Stomach (tissue), 4 donors: ENCODE measurements at regions not wholly inside any gene's neighbourhood (a gene's known extent, or its start where the extent isn't known, plus 50 kb on each side); places are given as distances from the start of the nearest gene placed in this dataset.

ENCODE experiments used
- EP300 ChIP-seq: sonication (generic); formaldehyde crosslinking; IDR thresholded peaks from one replicate; pipeline ENCODE4 v1.6.1; 2017; ENCODE audit warnings: antibody characterized with exemption
- POLR2A ChIP-seq, 4 donors: fragments of 450-650 bp; IDR thresholded peaks; one replicate each; pipeline ENCODE4 v1.6.1; 2016; ENCODE audit warnings: antibody characterized with exemption in 4 of 4, control low read depth in 2 of 4, mild to moderate bottlenecking in 1 of 4, moderate library complexity in 1 of 4
- POLR2AphosphoS5 ChIP-seq, 3 donors: sonication (generic); formaldehyde crosslinking; IDR thresholded peaks; one replicate each; pipeline ENCODE4 v1.6.1; 2016; ENCODE audit warnings: antibody characterized with exemption in 3 of 3
- TF ChIP-seq, protein P1 (sequence below), 7 experiments: fragments of 450-650 bp in 4 of 7; fragments of 200-600 bp in 3 of 7; sonication (generic) in 3 of 7; IDR thresholded peaks; one replicate each; pipeline ENCODE4 v1.5.1; 2016 to 2019; ENCODE audit warnings: antibody characterized with exemption in 7 of 7, control low read depth in 2 of 7, mild to moderate bottlenecking in 1 of 7

DNA sequence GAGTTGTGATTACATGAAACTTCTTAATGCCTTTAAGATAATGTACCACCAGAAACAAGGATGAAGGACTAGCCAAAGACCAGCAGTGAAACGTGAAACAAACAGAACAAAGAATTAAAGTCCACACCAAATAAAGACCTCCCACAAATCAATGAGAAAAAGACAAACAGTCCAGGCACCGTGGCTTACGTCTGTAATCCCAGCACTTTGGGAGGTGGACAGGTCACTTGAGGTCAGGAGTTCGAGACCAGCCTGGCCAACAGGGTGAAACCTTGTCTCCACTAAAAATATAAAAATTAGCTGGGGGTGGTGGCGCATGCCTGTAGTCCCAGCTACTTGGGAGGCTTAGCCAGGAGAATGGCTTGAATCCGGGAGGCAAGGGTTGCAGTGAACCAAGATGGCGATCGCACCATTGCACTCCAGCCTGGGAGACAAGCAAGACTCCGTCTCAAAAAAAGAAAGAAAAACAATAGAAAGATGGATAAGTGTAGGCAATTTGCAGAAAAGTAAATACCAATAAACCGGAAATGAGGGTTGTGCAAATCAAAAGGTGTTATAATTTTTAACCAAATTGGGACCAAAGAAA is 167.8 kb upstream of the GRK3 start:
- TF ChIP-seq, protein P1, sequence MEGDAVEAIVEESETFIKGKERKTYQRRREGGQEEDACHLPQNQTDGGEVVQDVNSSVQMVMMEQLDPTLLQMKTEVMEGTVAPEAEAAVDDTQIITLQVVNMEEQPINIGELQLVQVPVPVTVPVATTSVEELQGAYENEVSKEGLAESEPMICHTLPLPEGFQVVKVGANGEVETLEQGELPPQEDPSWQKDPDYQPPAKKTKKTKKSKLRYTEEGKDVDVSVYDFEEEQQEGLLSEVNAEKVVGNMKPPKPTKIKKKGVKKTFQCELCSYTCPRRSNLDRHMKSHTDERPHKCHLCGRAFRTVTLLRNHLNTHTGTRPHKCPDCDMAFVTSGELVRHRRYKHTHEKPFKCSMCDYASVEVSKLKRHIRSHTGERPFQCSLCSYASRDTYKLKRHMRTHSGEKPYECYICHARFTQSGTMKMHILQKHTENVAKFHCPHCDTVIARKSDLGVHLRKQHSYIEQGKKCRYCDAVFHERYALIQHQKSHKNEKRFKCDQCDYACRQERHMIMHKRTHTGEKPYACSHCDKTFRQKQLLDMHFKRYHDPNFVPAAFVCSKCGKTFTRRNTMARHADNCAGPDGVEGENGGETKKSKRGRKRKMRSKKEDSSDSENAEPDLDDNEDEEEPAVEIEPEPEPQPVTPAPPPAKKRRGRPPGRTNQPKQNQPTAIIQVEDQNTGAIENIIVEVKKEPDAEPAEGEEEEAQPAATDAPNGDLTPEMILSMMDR (IDR thresholded peaks at IDR 0.05), result no peak
- no peak for TF ChIP-seq POLR2A (IDR thresholded peaks at IDR 0.05)
- no peak for TF ChIP-seq EP300
- no peak for TF ChIP-seq POLR2AphosphoS5 (IDR thresholded peaks at IDR 0.05)
